GM23338 (cell line): ENCODE measurements at regions not wholly inside any gene's neighbourhood (a gene's known extent, or its start where the extent isn't known, plus 50 kb on each side); places are given as distances from the start of the nearest gene placed in this dataset.

ENCODE experiments used
- ATAC-seq: fragments of 200-7000 bp; cut with Tn5 transposase; 3 replicates; pipeline ENCODE4 v1.9.1; 2020
- DNase-seq: peaks from one replicate; pipeline ENCODE4 v3.0.0-alpha.2; 2015; ENCODE audit warnings: low spot score
- H2AFZ ChIP-seq: fragments of 200-600 bp; sonication (generic); 2 replicates; pipeline ENCODE4 v1.8.0; 2016; ENCODE audit warnings: antibody characterized with exemption, mild to moderate bottlenecking, moderate library complexity
- H3F3A ChIP-seq: fragments of 200-600 bp; sonication (generic); replicated peaks from 2 replicates; pipeline ENCODE4 v1.8.0; 2017; ENCODE audit warnings: antibody characterized with exemption, mixed run types, low read depth
- H3K27ac ChIP-seq: fragments of 200-600 bp; sonication (generic); 2 replicates; pipeline ENCODE4 v1.6.1; 2016; ENCODE audit warnings: low read depth
- H3K27me3 ChIP-seq: fragments of 200-600 bp; sonication (generic); 2 replicates; pipeline ENCODE4 v1.8.0; 2016; ENCODE audit warnings: mild to moderate bottlenecking, mixed run types, moderate library complexity; ENCODE audit not compliant: insufficient read depth
- H3K36me3 ChIP-seq: fragments of 200-600 bp; sonication (generic); 2 replicates; pipeline ENCODE4 v1.8.0; 2016; ENCODE audit warnings: mild to moderate bottlenecking; ENCODE audit not compliant: insufficient read depth
- H3K4me1 ChIP-seq: fragments of 200-600 bp; sonication (generic); 2 replicates; pipeline ENCODE4 v1.8.0; 2016; ENCODE audit warnings: mild to moderate bottlenecking, moderate library complexity; ENCODE audit not compliant: insufficient read depth
- H3K4me2 ChIP-seq: fragments of 200-600 bp; sonication (generic); 2 replicates; pipeline ENCODE4 v1.7.1; 2017; ENCODE audit warnings: mixed run types
- H3K4me3 ChIP-seq: fragments of 200-600 bp; sonication (generic); 2 replicates; pipeline ENCODE4 v1.6.1; 2016; ENCODE audit warnings: mixed run types
- H3K79me2 ChIP-seq: fragments of 200-600 bp; sonication (generic); replicated peaks from 2 replicates; pipeline ENCODE4 v1.8.0; 2017; ENCODE audit warnings: mild to moderate bottlenecking; ENCODE audit not compliant: insufficient read depth
- H3K9me2 ChIP-seq: fragments of 200-600 bp; sonication (generic); 2 replicates; pipeline ENCODE4 v1.8.0; 2017; ENCODE audit not compliant: insufficient read depth
- H4K20me1 ChIP-seq: fragments of 200-600 bp; sonication (generic); replicated peaks from 2 replicates; pipeline ENCODE4 v1.8.0; 2017; ENCODE audit warnings: mild to moderate bottlenecking; ENCODE audit not compliant: insufficient read depth
- H3K27ac Mint-ChIP-seq: 2 replicates; pipeline ENCODE4 v1.8.0; 2020; ENCODE audit warnings: inconsistent platforms, mild to moderate bottlenecking, moderate library complexity, mixed read lengths
- H3K27me3 Mint-ChIP-seq: 3 replicates; pipeline ENCODE4 v1.8.0; 2022; ENCODE audit warnings: low read depth, mild to moderate bottlenecking, moderate library complexity, mixed read lengths, inconsistent platforms; ENCODE audit not compliant: insufficient read depth, poor library complexity
- H3K36me3 Mint-ChIP-seq: 3 replicates; pipeline ENCODE4 v1.8.0; 2021; ENCODE audit warnings: low read depth, mild to moderate bottlenecking, inconsistent platforms, moderate library complexity, mixed read lengths
- H3K4me1 Mint-ChIP-seq: 3 replicates; pipeline ENCODE4 v1.8.0; 2020; ENCODE audit warnings: mild to moderate bottlenecking, inconsistent platforms, mixed read lengths
- H3K4me3 Mint-ChIP-seq: 3 replicates; pipeline ENCODE4 v1.8.0; 2021; ENCODE audit warnings: moderate library complexity, mild to moderate bottlenecking, inconsistent platforms, mixed read lengths
- H3K9me3 Mint-ChIP-seq: 3 replicates; pipeline ENCODE4 v1.8.0; 2020; ENCODE audit warnings: moderate library complexity, mild to moderate bottlenecking, inconsistent platforms, mixed read lengths
- CREB1 ChIP-seq: fragments of 250-450 bp; sonication (Bioruptor Pico); IDR thresholded peaks from 2 replicates; pipeline ENCODE4 v1.5.0; 2020; ENCODE audit warnings: low read depth, mild to moderate bottlenecking, moderate library complexity
- ETS1 ChIP-seq: IDR thresholded peaks from 2 replicates; pipeline ENCODE4 v1.6.1; 2016; ENCODE audit warnings: antibody characterized with exemption
- EZH2 ChIP-seq: fragments of 200-600 bp; sonication (generic); IDR thresholded peaks from one replicate; pipeline ENCODE4 v1.8.0; 2017; ENCODE audit warnings: antibody characterized with exemption, mild to moderate bottlenecking, low read depth; ENCODE audit not compliant: unreplicated experiment
- EZH2phosphoT487 ChIP-seq: fragments of 200-600 bp; sonication (generic); IDR thresholded peaks from one replicate; pipeline ENCODE4 v1.8.1; 2018; ENCODE audit warnings: antibody characterized with exemption; ENCODE audit not compliant: unreplicated experiment
- JUNB ChIP-seq: IDR thresholded peaks from one replicate; pipeline ENCODE4 v1.6.1; 2016; ENCODE audit warnings: antibody characterized with exemption; ENCODE audit not compliant: unreplicated experiment
- NANOG ChIP-seq: IDR thresholded peaks from 2 replicates; pipeline ENCODE4 v1.6.1; 2016; ENCODE audit warnings: antibody characterized with exemption, borderline replicate concordance
- POLR2AphosphoS5 ChIP-seq: IDR thresholded peaks from 2 replicates; pipeline ENCODE4 v1.6.1; 2016; ENCODE audit warnings: antibody characterized with exemption, low read depth
- REST ChIP-seq: IDR thresholded peaks from one replicate; pipeline ENCODE4 v1.6.1; 2018; ENCODE audit warnings: antibody characterized with exemption; ENCODE audit not compliant: unreplicated experiment
- STAT1 ChIP-seq: IDR thresholded peaks from one replicate; pipeline ENCODE4 v1.6.1; 2016; ENCODE audit warnings: antibody characterized with exemption; ENCODE audit not compliant: unreplicated experiment
- ZNF114 ChIP-seq: fragments of 250-450 bp; sonication (Bioruptor Pico); IDR thresholded peaks from 2 replicates; pipeline ENCODE4 v1.5.0; 2020; ENCODE audit warnings: mild to moderate bottlenecking, moderate library complexity
- ZNF331 ChIP-seq: fragments of 250-450 bp; sonication (Bioruptor Pico); IDR thresholded peaks from 2 replicates; pipeline ENCODE4 v1.5.0; 2020; ENCODE audit warnings: low read depth, mild to moderate bottlenecking, moderate library complexity
- ZNF462 ChIP-seq: fragments of 250-450 bp; sonication (Bioruptor Pico); IDR thresholded peaks from 2 replicates; pipeline ENCODE4 v1.5.0; 2020; ENCODE audit warnings: mild to moderate bottlenecking, moderate library complexity
- TF ChIP-seq, protein P1 (sequence below), 2 experiments: fragments of 200-600 bp in 1 of 2; sonication (generic) in 1 of 2; conservative IDR thresholded peaks; 2 replicates each; pipeline versions ENCODE4 v1.5.1 to v1.6.1; 2016 to 2017; ENCODE audit warnings: antibody characterized with exemption in 2 of 2, low read depth in 2 of 2, mild to moderate bottlenecking in 2 of 2, moderate library complexity in 1 of 2

DNA sequence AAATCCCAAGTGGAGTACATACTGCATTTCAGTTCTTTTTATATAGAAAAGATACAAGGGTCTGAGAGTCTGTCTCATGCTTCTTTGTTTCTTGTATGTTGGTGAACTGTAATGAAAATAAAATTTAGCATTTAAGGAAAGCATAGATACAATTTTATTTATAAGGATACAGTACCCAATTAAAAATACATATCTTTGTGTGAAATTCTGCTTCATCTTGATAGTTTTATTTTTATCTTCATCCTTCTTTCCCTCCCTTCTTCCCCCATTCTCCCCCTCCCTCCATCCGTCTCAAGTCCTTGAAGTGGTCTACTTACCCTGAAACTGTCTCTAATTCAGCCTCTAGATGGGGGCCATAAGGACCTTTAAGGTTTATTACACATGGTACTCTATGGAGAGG, 359.8 kb downstream of the CDH7 start (continued):
- no peak for TF ChIP-seq EZH2phosphoT487

GRCh38 chr18:66109981-66110380, 359.2 kb downstream of the CDH7 start:
- Histone ChIP-seq H3K4me1 (peaks cover 8% of the 10 kb centered on the region; the same call in 1 of the 2 replicates), H3K79me2 (no peaks in the 10 kb centered on the region), H3K36me3 (no peaks in the 10 kb centered on the region), H3F3A (no peaks in the 10 kb centered on the region), H3K4me3 (no peak overlapping the region), H2AFZ (no peak overlapping the region), H3K27ac (no peak overlapping the region), H3K4me2 (no peak overlapping the region), H3K27me3 (no peaks in the 10 kb centered on the region), H4K20me1 (no peaks in the 10 kb centered on the region), H3K9me2 (no peaks in the 10 kb centered on the region)
- ATAC-seq: no peak
- Mint-ChIP-seq H3K9me3 (no peaks in the 10 kb centered on the region), H3K36me3 (no peaks in the 10 kb centered on the region), H3K27me3 (no peaks in the 10 kb centered on the region), H3K4me1 (peaks cover 13% of the 10 kb centered on the region), H3K4me3 (no peak overlapping the region), H3K27ac (no peak overlapping the region)
- TF ChIP-seq NANOG (no peak), ETS1 (no peak), REST (no peak), STAT1 (no peak), ZNF331 (CRISPR knock-in tag) (no peak), CREB1 (CRISPR knock-in tag) (no peak), ZNF462 (no peak), JUNB (no peak), POLR2AphosphoS5 (no peak), EZH2phosphoT487 (no peak), ZNF114 (CRISPR knock-in tag) (no peak), EZH2 (no peak)
- TF ChIP-seq, protein P1, sequence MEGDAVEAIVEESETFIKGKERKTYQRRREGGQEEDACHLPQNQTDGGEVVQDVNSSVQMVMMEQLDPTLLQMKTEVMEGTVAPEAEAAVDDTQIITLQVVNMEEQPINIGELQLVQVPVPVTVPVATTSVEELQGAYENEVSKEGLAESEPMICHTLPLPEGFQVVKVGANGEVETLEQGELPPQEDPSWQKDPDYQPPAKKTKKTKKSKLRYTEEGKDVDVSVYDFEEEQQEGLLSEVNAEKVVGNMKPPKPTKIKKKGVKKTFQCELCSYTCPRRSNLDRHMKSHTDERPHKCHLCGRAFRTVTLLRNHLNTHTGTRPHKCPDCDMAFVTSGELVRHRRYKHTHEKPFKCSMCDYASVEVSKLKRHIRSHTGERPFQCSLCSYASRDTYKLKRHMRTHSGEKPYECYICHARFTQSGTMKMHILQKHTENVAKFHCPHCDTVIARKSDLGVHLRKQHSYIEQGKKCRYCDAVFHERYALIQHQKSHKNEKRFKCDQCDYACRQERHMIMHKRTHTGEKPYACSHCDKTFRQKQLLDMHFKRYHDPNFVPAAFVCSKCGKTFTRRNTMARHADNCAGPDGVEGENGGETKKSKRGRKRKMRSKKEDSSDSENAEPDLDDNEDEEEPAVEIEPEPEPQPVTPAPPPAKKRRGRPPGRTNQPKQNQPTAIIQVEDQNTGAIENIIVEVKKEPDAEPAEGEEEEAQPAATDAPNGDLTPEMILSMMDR (conservative IDR thresholded peaks at IDR 0.05; ENCODE audit: low read depth in 2 of 2): no peak
- no peak for DNase-seq
